C4-2B (cell line): ENCODE measurements at regions not wholly inside any gene's neighbourhood (a gene's known extent, or its start where the extent isn't known, plus 50 kb on each side); places are given as distances from the start of the nearest gene placed in this dataset.

Experiments
- H3K27ac ChIP-seq: fragments of 450-650 bp; 2 replicates; pipeline ENCODE4 v1.5.1; 2017
- ZFX ChIP-seq: fragments of 450-650 bp; IDR thresholded peaks from 2 replicates; pipeline ENCODE4 v1.6.1; 2017
- TF ChIP-seq, protein P1 (sequence below): fragments of 450-650 bp; conservative IDR thresholded peaks from 2 replicates; pipeline ENCODE4 v1.5.1; 2017; ENCODE audit warnings: mild to moderate bottlenecking

DNA sequence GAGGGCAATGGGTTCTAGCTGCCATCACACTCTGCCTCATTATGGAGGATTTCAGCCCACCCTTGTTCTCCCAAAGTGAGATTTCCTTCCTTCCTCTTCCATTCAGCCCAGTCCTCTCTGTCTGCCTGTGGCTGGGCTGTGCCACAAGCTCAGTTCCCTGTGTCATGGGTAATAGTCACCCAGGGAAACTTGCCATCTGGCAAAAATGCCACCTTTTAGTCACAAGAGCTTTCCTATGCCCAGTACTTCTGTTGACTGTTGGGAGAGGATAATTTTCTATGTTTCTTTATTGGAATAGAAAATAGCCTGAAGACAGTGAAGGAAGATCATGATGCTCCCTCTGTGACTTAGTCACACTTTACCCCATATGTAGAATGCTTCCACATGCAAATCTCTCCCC is 71.4 kb downstream of the TLR4 start:
- no peak for TF ChIP-seq ZFX
- TF ChIP-seq, protein P1, sequence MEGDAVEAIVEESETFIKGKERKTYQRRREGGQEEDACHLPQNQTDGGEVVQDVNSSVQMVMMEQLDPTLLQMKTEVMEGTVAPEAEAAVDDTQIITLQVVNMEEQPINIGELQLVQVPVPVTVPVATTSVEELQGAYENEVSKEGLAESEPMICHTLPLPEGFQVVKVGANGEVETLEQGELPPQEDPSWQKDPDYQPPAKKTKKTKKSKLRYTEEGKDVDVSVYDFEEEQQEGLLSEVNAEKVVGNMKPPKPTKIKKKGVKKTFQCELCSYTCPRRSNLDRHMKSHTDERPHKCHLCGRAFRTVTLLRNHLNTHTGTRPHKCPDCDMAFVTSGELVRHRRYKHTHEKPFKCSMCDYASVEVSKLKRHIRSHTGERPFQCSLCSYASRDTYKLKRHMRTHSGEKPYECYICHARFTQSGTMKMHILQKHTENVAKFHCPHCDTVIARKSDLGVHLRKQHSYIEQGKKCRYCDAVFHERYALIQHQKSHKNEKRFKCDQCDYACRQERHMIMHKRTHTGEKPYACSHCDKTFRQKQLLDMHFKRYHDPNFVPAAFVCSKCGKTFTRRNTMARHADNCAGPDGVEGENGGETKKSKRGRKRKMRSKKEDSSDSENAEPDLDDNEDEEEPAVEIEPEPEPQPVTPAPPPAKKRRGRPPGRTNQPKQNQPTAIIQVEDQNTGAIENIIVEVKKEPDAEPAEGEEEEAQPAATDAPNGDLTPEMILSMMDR: no peak
- H3K27ac ChIP-seq: no peak overlapping the region

DNA sequence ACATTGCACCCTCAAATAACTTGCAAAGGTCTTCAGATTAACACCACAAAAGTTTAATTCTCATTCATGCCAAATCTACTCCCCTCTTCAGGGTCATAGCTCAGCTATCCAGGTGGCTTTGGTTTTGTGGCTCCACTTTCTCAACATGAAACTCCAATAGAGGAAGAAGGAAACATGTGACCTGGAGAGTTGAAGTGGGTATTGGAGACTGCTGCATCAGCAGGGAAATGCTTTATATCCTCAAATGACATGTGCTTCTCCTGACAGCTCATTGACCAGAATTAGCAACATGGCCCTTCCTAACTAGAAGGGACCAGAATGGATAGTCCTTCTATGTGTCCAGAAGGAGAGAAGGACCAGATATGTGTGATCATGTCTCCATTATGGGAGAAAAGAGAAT is 73.6 kb downstream of the TLR4 start:
- TF ChIP-seq ZFX: no peak
- TF ChIP-seq, protein P1: no peak
- H3K27ac ChIP-seq: no peak overlapping the region

DNA sequence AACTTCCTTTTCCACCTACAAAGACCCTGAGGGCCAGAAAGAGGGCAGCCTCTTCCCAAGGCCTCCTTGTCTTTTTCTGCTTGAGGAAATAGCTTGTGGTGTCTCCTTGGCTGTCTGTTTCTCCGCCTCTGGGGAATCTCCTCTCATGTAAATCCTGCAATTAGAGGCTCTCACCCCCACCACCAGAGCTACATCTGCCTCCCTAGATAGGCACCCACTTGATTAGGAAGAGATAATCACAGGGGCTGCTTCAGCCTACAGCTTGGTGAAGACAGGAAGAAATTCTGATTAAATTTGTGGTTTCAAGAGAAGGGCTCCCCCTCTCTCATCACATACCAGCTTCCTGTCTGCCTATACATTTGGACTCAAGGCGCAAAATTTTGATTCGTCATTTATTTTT is 75.6 kb downstream of the TLR4 start:
- TF ChIP-seq, protein P1: no peak
- TF ChIP-seq ZFX: no peak
- H3K27ac ChIP-seq: no peak overlapping the region

GRCh38 chr9:117782931-117783788 is 79.0 kb downstream of the TLR4 start:
- TF ChIP-seq, protein P1: peak; percentile 86
- no peak for TF ChIP-seq ZFX

DNA sequence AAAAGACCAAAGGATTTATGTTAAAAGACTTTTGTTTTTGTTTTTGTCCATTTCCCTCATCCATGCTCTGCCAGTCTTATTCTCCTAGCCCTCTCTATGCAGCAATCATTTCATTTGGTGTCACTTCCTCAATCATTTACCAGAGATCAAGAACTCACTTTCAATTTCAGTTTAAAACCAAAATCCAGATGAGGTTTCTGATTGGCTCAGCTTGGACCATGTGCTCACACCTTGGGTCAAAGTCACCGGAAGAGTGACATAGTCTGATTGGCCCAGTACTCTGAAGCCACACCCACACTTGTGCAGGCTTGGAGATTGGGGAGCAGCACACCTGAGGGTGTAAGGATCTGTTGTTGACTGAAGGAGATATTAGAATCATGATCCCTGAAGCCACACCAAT is 79.6 kb downstream of the TLR4 start:
- TF ChIP-seq, protein P1: no peak
- TF ChIP-seq ZFX: no peak
- no peak overlapping the region for H3K27ac ChIP-seq

More at GRCh38 chr9:117782931-117783788, 79.0 kb downstream of the TLR4 start:
- no peak overlapping the region for H3K27ac ChIP-seq

DNA sequence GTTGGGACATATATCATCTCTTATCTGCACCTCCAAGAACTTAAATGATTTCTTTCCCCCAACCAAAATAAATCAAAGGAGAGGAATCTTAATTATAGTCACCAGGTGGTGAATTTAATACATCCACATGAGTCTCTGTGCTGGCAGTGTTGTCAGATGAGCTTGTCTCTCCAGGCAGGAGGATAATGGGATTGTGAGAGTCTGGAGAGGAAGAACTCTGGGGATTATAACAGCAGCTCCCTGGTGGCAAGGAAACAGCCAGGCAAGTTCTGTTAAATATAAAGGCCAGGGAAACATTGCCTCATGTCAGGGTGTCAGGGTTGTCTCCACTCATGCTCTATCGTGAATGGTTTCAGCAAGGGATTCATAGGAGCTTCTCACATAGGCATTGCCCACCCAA is 80.8 kb downstream of the TLR4 start:
- TF ChIP-seq, protein P1: no peak
- no peak for TF ChIP-seq ZFX
- no peak overlapping the region for H3K27ac ChIP-seq

- TF ChIP-seq, protein P1: no peak
- no peak for TF ChIP-seq ZFX
- no peak overlapping the region for H3K27ac ChIP-seq
Observed at GRCh38 chr9:117787746-117788145, 83.5 kb downstream of the TLR4 start.
